Skeletal muscle cell (primary cell): ENCODE measurements at regions not wholly inside any gene's neighbourhood (a gene's known extent, or its start where the extent isn't known, plus 50 kb on each side); places are given as distances from the start of the nearest gene placed in this dataset.

Experiments used
- DNase-seq: peaks from one replicate; pipeline ENCODE4 v3.0.0-alpha.2; 2010; ENCODE audit warnings: low read depth
- H3K4me3 ChIP-seq: 2 replicates; pipeline ENCODE4 v1.5.1; 2011; ENCODE audit warnings: low read depth, mild to moderate bottlenecking, control low read depth, low read length, moderate library complexity

DNA sequence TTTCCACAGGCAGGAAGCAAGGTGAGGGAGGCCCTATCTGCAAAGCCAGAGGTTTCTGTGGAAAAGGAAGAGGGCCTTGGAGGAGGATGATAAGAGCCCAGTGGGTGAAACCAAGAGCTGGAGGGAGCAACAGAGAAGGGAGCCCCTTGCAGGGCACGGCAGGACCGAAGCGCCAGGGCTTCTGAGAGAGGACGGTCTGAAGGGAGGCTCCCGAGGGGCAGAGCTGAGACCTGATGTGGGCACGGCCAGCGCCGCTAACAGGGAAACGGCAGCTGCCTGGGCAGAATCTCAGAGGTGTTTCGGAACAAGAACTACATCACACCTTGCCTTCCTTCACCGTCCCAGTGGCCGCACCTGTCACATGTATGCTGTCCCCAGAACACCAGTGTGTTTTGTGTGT lies 144.3 kb upstream of the ADARB2 start:
- no peak overlapping the region for H3K4me3 ChIP-seq
- no peak for DNase-seq

DNA sequence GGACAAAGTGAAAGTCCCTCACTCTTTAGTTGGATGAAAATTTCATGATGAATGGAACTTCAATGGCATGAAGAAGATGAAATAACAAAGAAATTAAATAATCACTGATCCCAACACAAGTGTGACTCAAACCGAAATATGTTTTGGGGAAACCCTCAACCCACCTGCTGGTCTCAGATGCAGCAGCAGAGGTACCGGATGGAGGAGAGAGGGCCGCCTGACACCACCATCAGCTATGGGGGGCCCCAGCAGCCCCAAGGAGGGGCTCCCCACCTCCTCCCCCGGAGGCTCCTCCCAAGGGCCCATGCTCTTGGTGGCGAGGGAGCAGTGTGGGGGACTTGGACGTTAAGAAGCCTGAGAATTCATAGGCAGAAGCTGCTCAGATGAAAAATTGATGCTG lies 137.2 kb upstream of the ADARB2 start:
- DNase-seq, result no peak
- no peak overlapping the region for H3K4me3 ChIP-seq

DNA sequence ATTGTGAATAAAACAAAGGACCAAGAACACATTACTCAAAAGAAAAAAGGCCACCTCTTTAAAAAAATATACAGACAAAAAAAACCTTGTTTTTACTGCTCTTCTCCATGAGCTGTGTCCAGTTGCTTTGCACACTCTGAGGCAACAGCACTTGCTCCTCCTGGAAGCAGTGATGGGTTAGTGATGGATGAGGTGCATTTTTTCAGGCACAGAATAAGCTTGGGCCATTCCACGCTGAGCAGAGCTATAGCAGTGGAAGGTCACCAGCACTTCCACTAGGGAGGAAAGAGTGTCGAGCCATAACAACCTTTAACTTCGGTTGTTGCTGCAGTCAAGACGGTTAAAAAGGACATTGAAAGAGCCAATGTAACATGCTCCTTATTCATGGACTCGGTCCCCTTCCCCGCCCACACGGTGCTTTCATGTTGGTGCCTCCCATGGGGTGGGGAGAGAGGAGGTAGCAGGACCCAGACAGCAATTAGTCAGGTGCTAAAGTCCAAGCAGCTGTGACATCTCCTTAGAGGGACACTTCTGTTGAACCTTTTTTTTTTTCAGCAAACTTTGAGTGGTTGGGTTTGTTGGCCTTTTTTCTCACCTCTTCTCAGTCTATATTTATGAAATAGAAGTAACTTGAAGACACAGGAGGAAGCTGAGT lies 136.5 kb upstream of the ADARB2 start:
- no peak for DNase-seq
- no peak overlapping the region for H3K4me3 ChIP-seq

DNA sequence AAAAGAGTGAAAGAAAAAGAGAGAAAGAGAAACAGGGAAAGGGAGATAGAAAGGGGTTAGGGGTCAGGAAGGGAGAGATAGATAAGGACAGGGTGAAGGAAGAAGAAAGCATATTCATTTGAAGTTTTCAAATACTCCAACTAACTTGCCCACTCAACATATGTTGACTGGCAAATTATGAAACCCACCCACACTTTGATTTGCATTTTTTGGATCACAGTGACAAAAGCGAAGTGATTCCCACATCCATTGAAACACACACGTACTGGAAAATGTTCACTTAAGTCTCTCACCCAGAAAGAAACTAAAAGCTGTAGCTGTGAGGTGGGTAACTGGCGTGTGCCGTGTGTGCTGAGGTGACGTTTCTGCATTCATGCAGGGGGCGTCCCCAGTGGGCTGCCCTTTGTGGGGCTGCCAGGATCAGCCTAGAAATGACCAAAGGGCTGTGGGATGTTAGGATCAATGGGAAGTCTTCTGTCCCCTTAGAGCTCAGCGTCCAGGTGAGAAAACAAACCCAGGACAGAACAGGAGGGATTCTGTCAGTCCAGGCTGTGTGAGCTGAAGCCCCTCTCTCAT lies 134.9 kb upstream of the ADARB2 start:
- no peak for DNase-seq
- H3K4me3 ChIP-seq, result no peak overlapping the region

DNA sequence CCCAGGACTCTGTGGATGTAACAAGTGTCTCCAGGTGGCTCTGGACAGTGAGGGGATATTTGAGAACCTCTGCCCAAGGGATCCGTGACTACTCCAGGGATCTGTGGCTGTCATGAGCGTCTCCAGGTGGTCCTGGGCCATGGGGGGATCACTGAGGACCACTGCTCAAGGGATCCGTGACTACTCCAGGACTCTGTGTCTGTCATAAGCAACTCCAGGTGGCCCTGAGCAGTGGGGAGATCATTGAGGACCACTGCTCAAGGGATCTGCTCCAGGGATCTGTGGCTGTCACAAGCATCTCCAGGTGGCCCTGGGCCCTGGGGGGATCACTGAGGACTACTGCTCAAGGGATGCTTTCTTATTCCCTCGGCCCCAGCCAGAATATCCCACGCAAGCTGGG lies 133.2 kb upstream of the ADARB2 start:
- no peak overlapping the region for H3K4me3 ChIP-seq
- no peak for DNase-seq

DNA sequence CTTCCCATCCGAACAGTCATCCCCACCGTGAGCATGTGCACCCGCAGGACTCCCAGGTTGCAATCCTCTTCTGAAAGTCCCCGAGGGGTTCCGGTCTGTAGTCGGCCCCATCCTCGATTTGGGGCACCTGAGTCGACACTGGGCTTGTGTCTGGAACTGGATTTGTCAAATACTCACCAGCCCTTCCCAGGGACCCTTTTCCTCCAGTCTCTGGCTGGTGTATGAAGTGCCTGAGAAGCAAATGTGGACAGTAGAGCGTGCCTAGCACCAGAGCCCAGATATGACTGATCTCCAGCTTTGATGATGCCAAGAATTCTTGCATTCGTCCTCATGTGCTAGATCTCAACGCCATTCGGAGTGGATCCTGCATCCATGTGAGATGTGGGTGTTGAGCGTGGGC lies 132.5 kb upstream of the ADARB2 start:
- no peak for DNase-seq

DNA sequence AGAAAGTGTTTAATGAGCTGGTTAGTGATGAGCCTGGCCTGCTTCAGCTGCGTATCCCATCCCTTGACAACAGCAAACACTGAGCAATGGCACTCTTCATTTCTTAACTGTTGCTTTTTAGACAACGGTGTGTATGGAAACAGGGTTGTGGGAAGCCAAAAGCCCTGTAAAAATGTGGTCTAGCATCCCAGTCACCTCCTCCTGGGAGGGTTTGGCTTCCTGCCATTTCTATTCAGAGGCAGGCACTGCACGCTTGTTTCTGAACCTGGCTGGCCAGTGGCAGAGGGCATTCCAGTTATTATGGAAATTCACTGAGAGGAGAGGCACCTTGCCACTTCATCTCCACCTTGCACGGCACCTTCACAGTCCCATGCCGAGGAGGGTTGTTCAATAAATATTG lies 123.0 kb upstream of the ADARB2 start:
- DNase-seq, result no peak
- H3K4me3 ChIP-seq, result no peak overlapping the region

More for the DNA sequence above, 132.5 kb upstream of the ADARB2 start:
- no peak overlapping the region for H3K4me3 ChIP-seq

DNA sequence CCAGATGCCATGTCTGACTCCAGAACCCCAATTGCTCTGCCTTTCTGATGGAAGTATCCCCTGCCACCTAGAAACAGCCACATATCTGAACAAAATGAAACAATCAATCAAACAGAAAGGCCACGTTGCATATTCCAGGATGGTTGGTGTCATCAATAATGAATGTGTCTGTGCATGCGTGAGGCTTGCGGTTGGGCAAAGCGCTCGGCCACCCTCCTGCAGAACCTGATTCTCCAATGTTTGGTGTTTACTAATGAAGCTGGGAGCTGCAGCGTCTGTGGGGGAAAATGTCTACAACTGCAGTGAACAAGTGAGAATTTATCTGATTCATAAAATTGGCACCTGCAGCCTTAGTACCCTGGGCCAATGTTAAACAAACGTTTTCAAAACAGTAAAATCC lies 121.2 kb upstream of the ADARB2 start:
- no peak overlapping the region for H3K4me3 ChIP-seq
- DNase-seq, result no peak

DNA sequence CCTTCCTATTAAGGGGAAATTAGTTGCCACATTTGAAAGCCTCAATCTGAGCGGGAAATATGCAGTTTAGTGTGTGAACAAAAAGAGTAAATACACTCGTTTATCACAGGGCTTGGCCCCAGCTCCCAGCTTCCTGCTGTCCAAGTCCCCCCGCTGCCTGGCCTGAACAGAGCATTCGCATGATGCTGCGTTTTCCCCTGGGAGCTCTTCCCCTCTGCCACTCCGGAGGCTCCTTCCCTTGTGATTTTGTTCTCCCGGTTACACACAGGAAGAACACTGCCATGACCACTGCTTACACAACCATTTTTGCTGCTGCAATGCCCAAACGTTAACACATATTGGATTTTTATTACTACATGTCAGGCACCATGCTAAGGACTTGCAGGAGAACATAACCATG lies 120.7 kb upstream of the ADARB2 start:
- no peak overlapping the region for H3K4me3 ChIP-seq
- no peak for DNase-seq

DNA sequence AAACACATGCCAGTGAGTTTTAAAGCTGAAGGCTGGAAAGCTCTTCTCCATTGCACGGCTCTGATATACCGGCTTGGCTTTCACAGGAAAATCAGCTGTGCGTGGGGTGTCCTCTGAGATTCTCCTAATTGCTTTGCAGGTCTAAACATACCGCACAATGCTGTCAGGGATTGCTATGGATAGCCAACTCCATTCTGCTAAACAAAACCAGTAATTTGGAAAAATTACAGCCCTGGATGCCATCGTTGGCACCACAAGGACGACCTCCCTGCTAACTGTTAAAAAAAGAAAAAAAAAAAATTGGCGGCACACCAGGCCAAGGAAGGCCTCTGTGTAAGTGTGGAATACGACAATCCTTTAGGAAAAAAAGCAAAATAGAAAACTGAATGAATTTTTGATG lies 118.6 kb upstream of the ADARB2 start:
- DNase-seq, result no peak
- H3K4me3 ChIP-seq, result no peak overlapping the region

DNA sequence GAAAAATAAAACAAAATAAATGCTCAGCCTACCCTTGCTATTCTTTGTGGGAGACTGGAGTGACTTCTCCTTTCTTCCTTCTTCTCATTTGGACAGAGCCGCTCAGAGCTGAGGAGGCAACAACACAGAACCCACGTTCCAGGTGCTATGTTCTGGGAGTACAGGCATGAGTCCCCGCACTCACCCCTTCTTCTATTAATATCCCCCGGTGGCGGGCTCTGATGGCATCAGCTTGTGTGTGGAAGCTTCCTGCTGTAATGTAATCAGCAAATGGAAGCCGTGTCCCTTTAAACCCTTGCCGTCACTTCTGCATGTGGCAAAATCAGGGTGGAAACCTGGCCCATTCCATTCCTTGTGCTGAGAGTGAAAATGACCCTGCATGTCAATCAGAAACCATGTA lies 116.9 kb upstream of the ADARB2 start:
- no peak for DNase-seq
- H3K4me3 ChIP-seq, result no peak overlapping the region

DNA sequence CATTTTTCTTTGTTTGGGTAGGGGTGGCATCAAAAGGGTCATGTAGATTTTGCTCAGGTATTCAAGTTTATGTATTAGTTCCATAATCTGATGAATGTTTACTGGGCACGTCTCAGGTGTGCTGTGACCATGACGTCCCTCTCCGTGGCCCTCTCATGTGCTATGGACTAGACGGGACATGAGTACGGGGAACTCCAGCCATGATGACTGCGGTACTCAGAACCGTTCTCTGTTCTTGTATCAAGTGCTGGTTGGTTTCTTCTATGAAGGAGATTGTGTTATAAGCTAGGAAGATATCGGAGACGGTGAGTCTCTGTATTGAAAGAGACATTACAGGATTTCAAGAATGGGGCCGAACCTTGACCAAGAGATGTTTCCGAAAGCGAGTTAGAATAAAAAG lies 116.5 kb upstream of the ADARB2 start:
- no peak overlapping the region for H3K4me3 ChIP-seq
- DNase-seq, result no peak

DNA sequence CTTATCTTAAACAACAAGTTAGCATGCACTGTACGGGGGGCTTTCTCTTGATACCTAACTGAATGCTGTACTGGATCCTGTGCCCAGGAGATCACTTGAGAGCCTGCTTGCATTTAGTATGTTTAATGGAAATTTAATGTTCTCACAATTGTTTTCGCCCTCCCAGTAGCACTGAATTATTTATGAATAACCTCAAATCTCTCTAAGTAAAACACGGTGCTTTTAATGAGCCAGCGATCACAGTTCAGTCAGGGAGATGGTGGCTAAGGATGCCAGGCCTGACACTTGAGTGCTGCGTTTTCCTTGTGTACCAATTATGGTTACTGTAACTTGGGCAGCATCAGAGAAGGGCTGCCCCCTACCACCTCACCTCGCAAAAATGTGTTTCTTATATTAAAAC lies 115.5 kb upstream of the ADARB2 start:
- H3K4me3 ChIP-seq, result no peak overlapping the region
- DNase-seq, result no peak

DNA sequence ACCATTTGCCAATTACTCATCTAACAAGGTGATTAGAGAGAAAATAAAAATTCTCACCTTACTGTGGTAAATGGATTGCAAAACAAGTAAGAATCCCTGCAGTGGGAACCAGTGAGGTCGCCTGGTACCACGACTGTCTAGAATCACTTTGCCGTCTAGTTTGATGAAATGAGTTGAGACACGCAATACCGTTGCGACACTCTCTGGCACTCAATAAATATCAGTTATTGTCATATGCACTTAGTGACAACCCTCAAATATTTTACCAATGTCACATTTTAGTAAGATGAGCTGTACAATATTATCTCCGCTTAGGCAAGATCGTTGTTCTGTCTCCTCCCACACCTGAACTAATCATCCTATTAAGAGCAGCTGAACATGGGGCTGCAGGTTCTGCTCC lies 114.4 kb upstream of the ADARB2 start:
- H3K4me3 ChIP-seq, result no peak overlapping the region
- DNase-seq, result no peak

DNA sequence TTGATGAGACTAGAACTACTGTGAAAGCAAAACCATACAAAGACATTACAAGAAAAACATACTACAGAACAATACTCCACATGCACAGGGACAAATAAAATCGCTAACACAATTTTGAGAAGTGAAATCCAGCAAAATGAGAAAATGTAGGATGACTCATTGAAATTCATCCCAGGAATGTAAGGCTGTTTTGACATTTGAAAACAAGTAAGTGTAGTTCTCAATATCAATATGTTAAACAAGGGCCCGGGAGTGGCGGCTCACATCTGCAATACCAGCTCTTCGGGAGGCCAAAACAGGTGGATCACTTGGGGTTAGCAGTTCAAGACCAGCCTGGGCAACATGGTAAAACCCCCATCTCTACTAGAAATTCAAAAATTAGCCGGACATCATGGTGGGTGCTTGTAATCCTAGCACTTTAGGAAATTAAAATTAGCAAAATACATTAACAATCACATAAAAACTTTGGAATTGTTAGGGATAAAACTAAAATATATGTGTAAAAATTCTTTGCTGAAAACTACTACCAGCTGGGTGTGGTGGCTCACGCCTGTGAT lies 113.7 kb upstream of the ADARB2 start:
- no peak overlapping the region for H3K4me3 ChIP-seq
- no peak for DNase-seq

DNA sequence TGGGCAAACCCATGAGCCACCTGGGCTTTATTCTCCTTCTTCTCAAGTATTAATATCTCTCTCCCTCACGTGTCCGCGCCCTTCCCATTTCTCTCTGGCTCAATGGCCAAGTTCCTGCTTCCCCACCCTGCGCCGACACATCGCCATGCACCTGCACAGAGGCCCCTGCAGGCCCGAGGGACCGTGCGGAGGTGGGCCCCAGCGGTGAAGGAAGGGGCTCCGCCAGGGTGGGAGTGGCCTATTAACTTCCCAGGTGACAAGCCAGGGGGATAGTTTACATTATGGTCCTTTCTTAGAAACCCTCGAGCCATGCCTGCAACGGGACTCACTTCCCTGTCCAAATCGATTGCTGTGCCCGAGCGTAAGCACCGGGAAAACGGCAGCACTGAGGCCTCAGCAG lies 110.0 kb upstream of the ADARB2 start:
- no peak overlapping the region for H3K4me3 ChIP-seq
- DNase-seq, result no peak

DNA sequence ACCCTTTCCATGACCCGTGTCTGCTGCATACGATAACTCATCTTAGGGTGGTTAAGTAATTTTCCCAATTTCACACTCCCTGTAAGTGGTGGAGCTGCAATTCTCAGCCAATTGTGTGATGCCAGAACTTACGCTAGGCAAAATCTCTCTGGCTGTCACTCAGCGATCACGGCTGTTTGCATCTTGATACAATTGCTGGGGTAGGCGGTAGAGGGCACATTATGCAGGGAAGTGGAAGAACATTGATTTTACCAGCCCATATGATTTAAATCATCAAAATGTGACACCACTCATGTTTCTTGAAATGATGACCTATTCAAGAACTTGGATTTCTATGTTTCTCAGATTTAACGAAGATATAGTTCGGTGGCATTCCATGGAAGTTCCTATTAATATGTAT lies 108.7 kb upstream of the ADARB2 start:
- no peak overlapping the region for H3K4me3 ChIP-seq
- DNase-seq, result no peak

DNA sequence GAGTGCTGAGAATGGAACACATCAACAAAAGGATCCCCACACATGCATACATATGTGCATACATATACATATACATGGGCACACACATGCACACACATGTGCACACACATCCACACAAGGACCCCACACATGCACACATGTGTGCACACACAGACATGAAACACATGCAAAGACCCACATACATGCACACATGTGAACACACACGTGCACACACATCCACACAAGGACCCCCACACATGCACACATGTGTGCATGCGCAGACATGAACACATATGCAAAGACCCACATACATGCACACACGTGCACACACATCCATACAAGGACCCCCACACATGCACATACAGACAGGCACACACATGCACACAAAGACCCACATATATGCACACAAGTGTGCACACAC lies 104.4 kb upstream of the ADARB2 start:
- no peak for DNase-seq
- no peak overlapping the region for H3K4me3 ChIP-seq

DNA sequence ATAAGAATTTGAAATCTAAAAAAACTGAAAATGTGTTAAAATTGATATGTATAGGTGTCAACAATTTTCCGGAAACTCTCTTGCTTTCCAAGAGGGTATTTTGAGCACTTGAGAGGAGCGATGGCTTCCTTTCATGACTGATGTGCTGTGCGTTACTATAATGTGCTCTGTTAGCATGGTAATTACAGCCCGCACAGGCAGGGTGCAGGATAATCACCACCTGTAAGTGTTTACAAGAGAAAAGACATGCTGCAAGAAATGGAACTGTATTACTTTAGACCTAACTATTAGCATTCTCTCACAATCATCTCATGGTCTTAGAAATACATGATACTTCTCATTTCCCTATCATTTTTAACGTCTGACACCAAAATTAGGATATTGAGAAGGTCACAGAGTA lies 92.4 kb upstream of the ADARB2 start:
- no peak for DNase-seq
- no peak overlapping the region for H3K4me3 ChIP-seq

DNA sequence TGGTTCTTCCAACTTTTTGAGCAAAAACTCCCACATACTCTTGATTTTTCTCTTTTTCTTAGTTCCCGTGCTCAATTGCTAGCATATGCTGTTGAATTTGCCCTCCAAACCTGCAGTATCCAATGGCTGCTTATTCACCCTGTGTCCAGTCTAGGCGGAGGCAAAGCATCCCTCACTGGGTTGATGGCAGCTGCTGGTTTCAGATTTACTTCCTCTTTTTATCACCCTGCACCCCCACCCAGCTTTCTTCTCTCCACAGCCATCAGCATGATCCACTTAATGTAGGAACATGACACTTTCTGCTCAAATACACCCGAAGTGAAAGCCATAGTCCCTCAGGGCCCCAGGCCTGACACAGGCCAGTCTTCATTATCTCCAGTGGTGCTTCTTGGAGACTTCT lies 87.6 kb upstream of the ADARB2 start:
- no peak overlapping the region for H3K4me3 ChIP-seq
- no peak for DNase-seq

DNA sequence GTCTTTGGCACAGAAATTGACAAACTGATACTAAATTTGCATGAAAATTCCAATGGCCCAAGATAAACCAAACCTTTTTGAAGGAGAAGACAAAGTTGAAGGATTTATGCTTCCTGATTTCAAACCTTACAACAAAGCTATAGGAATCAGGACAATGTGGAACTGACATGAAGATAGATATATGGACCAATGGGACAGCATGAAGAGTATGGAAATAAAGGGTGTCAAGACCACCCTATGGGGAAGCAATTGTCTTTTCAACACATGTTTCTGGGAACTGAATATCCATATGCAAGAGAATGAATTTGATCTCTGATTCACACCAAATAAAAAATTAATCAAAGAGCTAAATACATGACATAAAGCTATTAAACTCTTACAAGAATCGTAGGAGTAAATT lies 77.2 kb upstream of the ADARB2 start:
- no peak overlapping the region for H3K4me3 ChIP-seq
- DNase-seq, result no peak
